GM15510 (cell line): ENCODE measurements at regions not wholly inside any gene's neighbourhood (a gene's known extent, or its start where the extent isn't known, plus 50 kb on each side); places are given as distances from the start of the nearest gene placed in this dataset.

Source experiments
- POLR2A ChIP-seq: IDR thresholded peaks from 3 replicates; pipeline ENCODE4 v1.6.1; 2011; ENCODE audit warnings: borderline replicate concordance; ENCODE audit not compliant: insufficient read length; ENCODE audit errors: extremely low read depth

DNA sequence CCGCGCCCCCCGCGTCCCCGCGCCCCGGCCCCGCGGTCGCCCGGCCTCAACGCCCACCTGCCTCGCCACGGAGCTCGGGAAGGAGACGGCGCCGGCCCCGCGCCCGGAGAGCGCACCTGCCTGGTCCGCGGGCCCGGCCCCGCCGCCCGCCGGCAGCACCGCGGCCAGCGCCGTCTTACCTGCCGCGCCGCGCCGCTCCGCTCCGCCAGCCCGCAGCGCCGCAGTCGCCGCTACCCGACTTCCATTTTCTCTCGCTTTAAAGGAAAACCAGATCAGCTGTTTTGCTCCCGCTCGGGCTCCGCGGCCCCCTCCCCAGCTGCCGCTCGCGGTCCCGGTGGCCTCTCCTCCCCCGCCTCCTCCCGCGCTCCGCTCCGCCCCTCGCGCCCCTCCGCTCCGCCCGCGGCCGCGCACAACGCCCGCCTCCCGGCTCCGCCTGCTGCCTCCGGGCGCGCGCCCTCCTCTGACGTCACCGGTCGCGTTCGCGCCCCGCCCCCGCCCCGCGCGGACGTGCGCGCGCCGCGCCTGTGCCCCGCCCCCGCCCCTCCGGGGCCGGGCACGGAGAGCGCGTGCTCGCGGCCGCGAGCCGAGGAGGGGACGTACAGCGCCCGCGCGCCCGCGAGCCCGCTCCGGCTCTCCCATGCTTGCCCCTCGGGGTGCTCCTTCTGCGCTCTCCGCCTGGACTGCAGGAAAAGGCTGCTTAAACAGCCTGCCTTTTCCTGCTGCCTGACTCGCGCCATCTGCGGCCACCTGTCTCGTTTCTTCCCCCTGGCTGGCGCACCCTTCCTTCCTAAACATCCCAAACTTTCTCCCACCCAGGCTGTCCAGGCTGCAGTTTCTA is 159.8 kb upstream of the CHRNA7 start, which contains the start of gene OTUD7A:
OTUD7A (minus strand) TSS at position 346 of the 838 bp plus-strand sequence.
- peak; percentile 36 for TF ChIP-seq POLR2A

DNA sequence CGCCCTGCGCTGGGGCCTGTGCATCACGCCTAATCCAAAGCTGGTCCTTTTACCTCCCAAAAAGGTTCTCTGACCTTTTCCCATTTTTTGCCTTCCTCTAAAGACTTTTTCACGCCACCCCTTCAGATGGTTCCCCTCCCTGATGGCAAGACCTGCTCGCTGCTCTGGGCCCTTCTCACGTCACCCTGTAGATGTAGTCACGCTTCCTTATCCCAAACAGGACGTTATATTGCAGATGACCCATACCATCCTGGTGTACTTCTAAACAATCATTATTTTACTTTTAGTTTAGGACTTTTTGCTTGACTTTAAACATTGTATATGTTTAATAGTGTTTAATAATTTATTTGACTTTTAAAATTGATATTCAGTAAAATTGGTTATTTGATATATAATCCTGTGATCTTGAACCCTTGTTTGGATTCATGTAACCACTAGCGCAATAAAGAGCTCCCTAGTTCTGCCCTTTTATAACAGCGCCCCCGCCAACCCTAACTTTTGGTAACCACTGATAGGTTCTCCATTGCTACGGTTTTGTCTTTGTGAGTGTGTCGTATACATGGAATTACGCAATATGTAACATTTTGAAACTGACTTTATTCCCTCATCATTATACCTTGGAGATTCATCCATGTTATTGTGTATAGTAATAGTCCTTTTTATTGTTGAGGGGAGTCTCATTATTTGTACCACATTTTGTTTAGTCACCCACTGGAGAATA is 159.0 kb upstream of the CHRNA7 start:
- no peak for TF ChIP-seq POLR2A

DNA sequence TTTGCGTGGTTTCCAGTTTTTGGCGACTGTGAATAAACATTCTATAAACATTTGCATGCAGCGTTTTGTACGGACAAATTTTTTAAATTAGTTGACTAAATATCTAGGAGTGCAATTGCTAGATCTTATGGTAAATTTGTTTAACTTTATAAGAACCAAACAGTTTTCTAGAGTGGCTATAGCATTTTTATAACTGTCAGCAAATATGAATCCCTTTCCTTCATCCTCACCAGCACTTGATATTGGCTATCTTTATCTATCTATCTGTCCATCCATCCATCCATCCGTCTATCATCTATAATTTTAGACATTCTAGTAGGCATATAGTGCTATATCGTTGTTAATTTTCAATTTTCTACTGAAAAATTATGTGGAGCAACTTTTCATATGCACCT is 158.4 kb upstream of the CHRNA7 start:
- TF ChIP-seq POLR2A = no peak

GRCh38 chr15:31887246-31887645 is 143.1 kb upstream of the CHRNA7 start:
- TF ChIP-seq POLR2A = no peak

- no peak for TF ChIP-seq POLR2A
These were observed 137.8 kb upstream of the CHRNA7 start for GRCh38 chr15:31892513-31892912.

GRCh38 chr15:31893780-31894179 is 136.5 kb upstream of the CHRNA7 start:
- no peak for TF ChIP-seq POLR2A

DNA sequence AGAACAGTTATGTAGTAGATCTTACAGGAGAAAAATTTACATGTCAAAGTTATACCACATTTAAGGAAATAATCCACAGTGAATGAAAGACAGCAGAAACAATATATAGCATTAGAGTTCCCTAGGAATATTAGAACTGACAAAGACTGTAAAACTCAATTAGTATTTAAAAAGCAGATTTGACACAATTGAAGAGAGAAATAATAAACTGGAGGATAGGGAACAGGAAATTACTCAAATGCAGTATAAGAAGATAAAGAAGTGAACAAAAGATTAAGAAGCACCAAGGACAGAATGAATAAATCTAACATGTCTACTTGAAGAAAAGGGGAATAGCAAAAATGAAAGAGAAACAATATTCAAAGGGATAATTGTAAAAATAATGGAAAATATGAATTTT is 132.6 kb upstream of the CHRNA7 start:
- no peak for TF ChIP-seq POLR2A

DNA sequence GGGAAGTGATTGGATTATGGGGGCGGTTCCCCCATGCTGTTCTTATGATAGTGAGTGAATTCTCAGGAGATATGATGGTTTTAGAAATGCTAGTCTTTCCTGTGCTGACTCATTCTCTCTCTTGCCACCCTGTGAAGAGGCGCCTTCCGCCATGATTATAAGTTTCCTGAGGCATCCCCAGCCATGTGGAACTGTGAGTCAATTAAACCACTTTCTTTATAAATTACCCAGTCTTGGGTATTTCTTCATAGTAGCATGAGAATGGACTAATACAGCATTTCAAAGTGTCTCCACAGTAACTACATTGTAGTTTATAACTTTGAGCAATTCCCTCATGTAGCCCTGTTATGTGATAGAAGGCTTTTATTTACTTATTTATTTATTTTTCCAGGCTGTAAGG is 128.8 kb upstream of the CHRNA7 start:
- TF ChIP-seq POLR2A = no peak

DNA sequence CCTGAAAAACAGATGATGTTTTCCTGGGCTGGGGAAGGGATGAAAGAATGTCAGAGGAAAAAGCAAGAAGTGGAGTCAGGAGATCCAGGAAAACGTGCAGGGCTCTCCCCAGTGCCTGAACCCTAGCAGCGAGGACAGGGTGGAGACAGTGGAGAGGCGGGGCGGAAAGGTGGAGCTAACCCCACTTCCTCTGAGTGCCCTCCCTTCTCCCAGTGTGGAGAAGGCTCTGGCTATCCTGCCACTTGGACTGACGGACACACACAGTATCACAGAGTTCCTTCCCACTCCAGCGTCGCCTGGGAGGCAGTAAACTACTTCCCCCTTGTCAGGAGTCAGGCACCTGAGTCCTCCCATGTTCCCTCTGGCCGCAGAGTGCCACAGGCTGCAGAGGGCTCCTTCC is 125.3 kb upstream of the CHRNA7 start:
- no peak for TF ChIP-seq POLR2A

DNA sequence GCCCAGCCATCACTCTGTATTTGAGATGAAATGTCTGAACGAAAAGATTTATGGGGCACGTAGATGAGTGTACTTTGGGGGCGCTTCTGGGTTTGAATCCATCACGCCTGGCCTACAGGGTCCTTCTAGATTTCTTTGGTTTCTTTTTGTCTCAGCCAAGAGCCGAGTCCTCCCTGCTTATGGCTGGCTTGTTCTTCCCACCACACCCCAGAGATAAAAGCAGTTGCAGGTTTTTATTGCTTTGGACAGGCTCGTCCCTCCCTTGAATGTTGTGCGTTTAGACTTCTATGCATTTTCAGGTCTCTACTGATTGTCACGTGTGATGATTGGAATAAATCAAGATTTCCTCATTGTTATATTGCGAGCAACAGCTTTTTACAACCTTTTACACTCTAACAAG is 104.8 kb upstream of the CHRNA7 start:
- no peak for TF ChIP-seq POLR2A

DNA sequence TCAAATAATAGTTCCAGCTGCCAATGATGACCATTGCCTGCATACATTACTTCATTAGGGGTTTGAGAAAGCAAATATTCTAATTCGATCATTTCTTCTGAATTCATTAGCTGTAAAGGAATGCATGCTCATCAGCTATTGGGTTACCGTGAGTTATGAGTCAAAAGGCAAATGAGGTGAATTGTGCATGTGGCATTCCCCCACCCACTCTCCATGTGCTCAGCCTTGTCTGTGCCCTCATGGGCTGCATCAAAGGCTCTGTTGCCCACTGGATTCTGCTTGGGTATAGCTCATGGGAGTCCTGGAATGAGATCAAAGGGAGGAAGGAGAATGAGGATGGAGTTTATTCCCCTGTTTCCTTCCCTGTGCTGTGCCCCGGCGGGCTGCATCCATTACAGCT is 99.3 kb upstream of the CHRNA7 start:
- TF ChIP-seq POLR2A = no peak

GRCh38 chr15:31932576-31932975 is 97.7 kb upstream of the CHRNA7 start:
- TF ChIP-seq POLR2A = no peak

- no peak for TF ChIP-seq POLR2A
These were observed 95.5 kb upstream of the CHRNA7 start for GRCh38 chr15:31934821-31935220.

DNA sequence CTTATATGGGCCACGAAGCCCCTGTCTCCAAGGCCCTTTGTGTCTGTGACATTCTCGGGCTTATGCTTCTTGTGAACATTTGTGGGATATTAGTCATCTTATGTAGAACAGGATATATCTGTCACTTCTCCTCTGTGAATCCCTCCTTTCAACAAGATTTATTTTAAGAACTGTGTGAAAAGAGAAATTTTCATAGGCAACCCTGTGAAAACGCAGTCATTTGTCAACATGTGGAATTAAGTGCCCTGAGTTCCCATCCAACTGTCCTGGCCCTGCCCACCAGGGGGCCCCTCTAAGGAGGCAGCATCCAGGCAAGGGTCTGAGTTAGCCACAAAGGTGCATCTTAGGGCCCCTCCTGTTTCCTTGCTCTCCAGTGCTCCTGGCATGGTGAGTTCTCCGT is 76.8 kb upstream of the CHRNA7 start:
- TF ChIP-seq POLR2A = no peak

DNA sequence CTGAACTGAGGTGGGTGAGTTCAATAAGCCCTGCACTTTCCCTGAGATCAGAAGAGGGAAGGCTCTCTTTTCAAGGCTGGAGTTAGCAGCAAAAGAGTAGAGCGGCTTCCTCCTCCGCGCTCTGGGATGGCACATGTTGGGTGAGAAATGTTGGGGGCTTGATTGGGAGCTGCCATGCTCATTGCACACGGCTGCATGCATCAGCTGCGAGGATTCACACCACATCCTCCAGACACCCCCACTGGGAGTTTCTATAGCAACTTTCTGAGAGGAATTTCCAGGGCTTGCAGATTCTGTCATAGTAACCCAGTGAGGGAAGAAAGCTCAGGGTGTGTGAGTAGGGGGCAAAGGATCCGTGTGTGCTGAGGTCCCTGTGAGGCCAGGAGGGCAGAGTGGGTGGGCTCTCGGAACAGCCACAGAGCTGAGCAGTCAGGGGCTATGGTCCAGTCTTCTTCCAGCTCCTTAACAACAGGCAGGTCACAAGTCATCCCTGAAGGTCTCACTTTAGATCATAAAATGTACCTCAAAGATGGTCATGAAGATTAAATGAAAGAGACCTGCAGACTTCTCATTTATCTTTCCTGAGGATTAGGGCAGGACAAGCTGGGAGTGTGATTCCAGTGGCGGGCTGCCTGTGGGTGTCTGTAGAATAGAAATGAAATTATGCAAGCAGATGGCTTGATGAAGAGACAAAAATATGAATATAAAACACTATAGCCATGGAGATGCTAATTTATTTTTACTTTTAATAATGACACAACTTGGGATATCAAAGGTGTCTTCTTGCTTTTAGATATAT is 75.7 kb upstream of the CHRNA7 start:
- TF ChIP-seq POLR2A = no peak
